ENCODE measurements at regions not wholly inside any gene's neighbourhood (a gene's known extent, or its start where the extent isn't known, plus 50 kb on each side); places are given as distances from the start of the nearest gene placed in this dataset.

DNA sequence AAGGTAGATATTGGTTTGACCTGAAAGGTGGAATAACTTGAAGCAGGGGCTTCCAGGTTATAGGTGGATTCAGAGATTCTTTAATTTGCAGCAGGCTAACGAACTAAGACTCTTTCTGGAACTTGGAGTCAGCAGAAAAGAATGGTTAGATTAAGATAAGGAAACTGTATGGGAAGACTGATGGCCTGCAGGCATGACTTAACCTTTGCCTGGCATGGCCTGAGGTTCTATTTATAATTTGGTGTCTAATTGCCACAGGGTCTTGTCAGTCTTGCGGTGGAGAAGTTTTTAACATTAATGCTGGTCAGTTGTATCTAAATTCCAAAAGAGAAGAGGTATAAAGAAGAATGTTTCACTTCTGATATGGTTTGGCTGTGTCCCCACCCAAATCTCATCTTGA, 110.3 kb upstream of the VCX3A start:
- intact Hi-C loops (cut with micrococcal nuclease) = no loop called here
- no peak for TF ChIP-seq EZH2 (IDR thresholded peaks at IDR 0.05; ENCODE audit: borderline replicate concordance, insufficient read depth, low read depth, low read length, poor library complexity, severe bottlenecking)
- TF ChIP-seq, protein P1, sequence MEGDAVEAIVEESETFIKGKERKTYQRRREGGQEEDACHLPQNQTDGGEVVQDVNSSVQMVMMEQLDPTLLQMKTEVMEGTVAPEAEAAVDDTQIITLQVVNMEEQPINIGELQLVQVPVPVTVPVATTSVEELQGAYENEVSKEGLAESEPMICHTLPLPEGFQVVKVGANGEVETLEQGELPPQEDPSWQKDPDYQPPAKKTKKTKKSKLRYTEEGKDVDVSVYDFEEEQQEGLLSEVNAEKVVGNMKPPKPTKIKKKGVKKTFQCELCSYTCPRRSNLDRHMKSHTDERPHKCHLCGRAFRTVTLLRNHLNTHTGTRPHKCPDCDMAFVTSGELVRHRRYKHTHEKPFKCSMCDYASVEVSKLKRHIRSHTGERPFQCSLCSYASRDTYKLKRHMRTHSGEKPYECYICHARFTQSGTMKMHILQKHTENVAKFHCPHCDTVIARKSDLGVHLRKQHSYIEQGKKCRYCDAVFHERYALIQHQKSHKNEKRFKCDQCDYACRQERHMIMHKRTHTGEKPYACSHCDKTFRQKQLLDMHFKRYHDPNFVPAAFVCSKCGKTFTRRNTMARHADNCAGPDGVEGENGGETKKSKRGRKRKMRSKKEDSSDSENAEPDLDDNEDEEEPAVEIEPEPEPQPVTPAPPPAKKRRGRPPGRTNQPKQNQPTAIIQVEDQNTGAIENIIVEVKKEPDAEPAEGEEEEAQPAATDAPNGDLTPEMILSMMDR (IDR thresholded peaks at IDR 0.05) = no peak

DNA sequence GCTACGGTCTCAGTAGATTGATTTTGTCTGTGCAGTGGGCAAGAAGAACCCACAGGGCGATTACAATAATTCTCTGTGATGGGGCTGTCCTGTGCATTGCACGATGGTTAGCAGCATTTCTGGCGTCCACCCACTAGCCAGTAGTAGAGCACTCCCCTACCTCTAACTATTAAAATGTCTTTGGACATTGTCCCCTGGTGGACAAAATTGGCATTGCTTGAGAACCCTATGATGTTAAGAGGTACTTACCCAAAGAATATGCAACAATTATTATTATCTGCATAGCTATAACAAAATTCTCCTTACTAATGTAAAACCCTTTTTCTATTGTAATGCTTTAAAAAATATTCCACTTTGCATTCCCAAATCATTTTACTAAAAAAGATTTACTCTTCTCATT, 109.5 kb upstream of the VCX3A start:
- H3K27ac Mint-ChIP-seq = no peak overlapping the region
- Histone ChIP-seq H3K4me1 (ENCODE audit: control insufficient read depth in 2 of 2, insufficient read depth in 2 of 2, low read length in 2 of 2) (no peaks in the 10 kb centered on the region), H4K20me1 (ENCODE audit: control insufficient read depth, insufficient read depth, low read length, poor library complexity, severe bottlenecking) (no peaks in the 10 kb centered on the region), H3K4me2 (replicated peaks; ENCODE audit: low read depth, low read length, poor library complexity, severe bottlenecking) (no peak overlapping the region), H3K9me3 (ENCODE audit: control extremely low read depth in 1 of 3, control insufficient read depth in 2 of 3, insufficient read depth in 1 of 3, low read length in 2 of 3) (no peaks in the 10 kb centered on the region), H2AFZ (ENCODE audit: insufficient read depth, low read depth, low read length, poor library complexity, severe bottlenecking) (no peak overlapping the region), H3K27ac (ENCODE audit: low read length in 2 of 2) (no peak overlapping the region), H3K9ac (ENCODE audit: low read length) (no peak overlapping the region), H3K4me3 (ENCODE audit: control extremely low read depth in 1 of 5, extremely low read depth in 1 of 5, insufficient read depth in 1 of 5, low read depth in 2 of 5, low read length in 4 of 5) (no peak overlapping the region), H3K79me2 (ENCODE audit: control insufficient read depth, insufficient read depth, low read length) (no peaks in the 10 kb centered on the region), H3K27me3 (replicated peaks in 1 of 4; ENCODE audit: control extremely low read depth in 1 of 4, control insufficient read depth in 3 of 4, insufficient read depth in 4 of 4, low read length in 3 of 4) (no peaks in the 10 kb centered on the region), H3K36me3 (replicated peaks in 1 of 2; ENCODE audit: control extremely low read depth in 1 of 2, control insufficient read depth in 1 of 2, extremely low read depth in 1 of 2, insufficient read depth in 2 of 2, low read length in 1 of 2) (no peaks in the 10 kb centered on the region)
- ChIA-PET POLR2A (no interaction called here), CTCF (no interaction called here)
- no peaks in the 10 kb centered on the region for H3K4me1 Mint-ChIP-seq
- DNase-seq (no peak), ATAC-seq (ENCODE audit: low read depth) (no peak)
- H3K27me3 Mint-ChIP-seq = no peaks in the 10 kb centered on the region
- no CpG with 5 or more reads among the region's 4 CpGs for WGBS (ENCODE audit: insufficient coverage)
- TF ChIP-seq, protein P1 (IDR thresholded peaks at IDR 0.05) = no peak
- TF ChIP-seq EZH2 (IDR thresholded peaks at IDR 0.05; ENCODE audit: borderline replicate concordance, insufficient read depth, low read depth, low read length, poor library complexity, severe bottlenecking) = no peak
- no peaks in the 10 kb centered on the region for H3K9me3 Mint-ChIP-seq (ENCODE audit: insufficient read depth)
- H3K4me3 Mint-ChIP-seq = no peak overlapping the region
- intact Hi-C loops (cut with micrococcal nuclease) = no loop called here

More for the DNA sequence above, 110.3 kb upstream of the VCX3A start:
- no peaks in the 10 kb centered on the region for H3K36me3 ChIP-seq (replicated peaks in 1 of 2; ENCODE audit: control extremely low read depth in 1 of 2, control insufficient read depth in 1 of 2, extremely low read depth in 1 of 2, insufficient read depth in 2 of 2, low read length in 1 of 2)
- whole genome bisulfite sequencing (ENCODE audit: insufficient coverage) = 75% methylated on average over 1 of the region's 2 CpGs
- H3K4me2 ChIP-seq (replicated peaks; ENCODE audit: low read depth, low read length, poor library complexity, severe bottlenecking) = no peak overlapping the region
- Mint-ChIP-seq H3K4me1 (no peaks in the 10 kb centered on the region), H3K4me3 (no peak overlapping the region), H3K27me3 (no peaks in the 10 kb centered on the region), H3K9me3 (ENCODE audit: insufficient read depth) (no peaks in the 10 kb centered on the region), H3K27ac (no peak overlapping the region)
- H2AFZ ChIP-seq (ENCODE audit: insufficient read depth, low read depth, low read length, poor library complexity, severe bottlenecking) = no peak overlapping the region
- CTCF ChIA-PET = no interaction called here
- H3K4me3 ChIP-seq (ENCODE audit: control extremely low read depth in 1 of 5, extremely low read depth in 1 of 5, insufficient read depth in 1 of 5, low read depth in 2 of 5, low read length in 4 of 5) = no peak overlapping the region
- H4K20me1 ChIP-seq (ENCODE audit: control insufficient read depth, insufficient read depth, low read length, poor library complexity, severe bottlenecking) = no peaks in the 10 kb centered on the region
- no peaks in the 10 kb centered on the region for H3K27me3 ChIP-seq (replicated peaks in 1 of 4; ENCODE audit: control extremely low read depth in 1 of 4, control insufficient read depth in 3 of 4, insufficient read depth in 4 of 4, low read length in 3 of 4)
- DNase-seq = no peak
- no peaks in the 10 kb centered on the region for H3K4me1 ChIP-seq (ENCODE audit: control insufficient read depth in 2 of 2, insufficient read depth in 2 of 2, low read length in 2 of 2)
- no peak overlapping the region for H3K9ac ChIP-seq (ENCODE audit: low read length)
- H3K27ac ChIP-seq (ENCODE audit: low read length in 2 of 2) = no peak overlapping the region
- H3K9me3 ChIP-seq (ENCODE audit: control extremely low read depth in 1 of 3, control insufficient read depth in 2 of 3, insufficient read depth in 1 of 3, low read length in 2 of 3) = no peaks in the 10 kb centered on the region
- POLR2A ChIA-PET = no interaction called here
- H3K79me2 ChIP-seq (ENCODE audit: control insufficient read depth, insufficient read depth, low read length) = no peaks in the 10 kb centered on the region
- no peak for ATAC-seq (ENCODE audit: low read depth)

Data from B cell (primary cell).